Stimulated activated CD4-positive, alpha-beta T cell treated with anti-CD3 and anti-CD28 coated beads, Interleukin-12 subunit alpha, Interleukin-12 subunit beta, amount 100 ng/mL, for 48 hours (primary cell): ENCODE measurements at regions not wholly inside any gene's neighbourhood (a gene's known extent, or its start where the extent isn't known, plus 50 kb on each side); places are given as distances from the start of the nearest gene placed in this dataset.

ENCODE experiments used
- DNase-seq, 3 donors: peaks; one replicate each; pipeline ENCODE4 v3.0.0-alpha.2; 2020; ENCODE audit warnings: low read depth in 2 of 3, low spot score in 1 of 3

GRCh38 chr4:128502818-128503527 is 215.4 kb upstream of the PGRMC2 start:
- no peak for DNase-seq

- DNase-seq, result no peak
Measured at GRCh38 chr4:128501239-128501638, 213.6 kb upstream of the PGRMC2 start.

GRCh38 chr4:128488055-128488705 is 200.6 kb upstream of the PGRMC2 start:
- no peak for DNase-seq

- DNase-seq, result no peak
Measured at GRCh38 chr4:128484896-128485295, 197.3 kb upstream of the PGRMC2 start.

- DNase-seq, result no peak
Measured at GRCh38 chr4:128483816-128484215, 196.2 kb upstream of the PGRMC2 start.

- DNase-seq, result no peak
Measured at GRCh38 chr4:128483041-128483440, 195.4 kb upstream of the PGRMC2 start.

GRCh38 chr4:128481752-128482480 is 194.3 kb upstream of the PGRMC2 start:
- no peak for DNase-seq

GRCh38 chr4:128480945-128481344 is 193.3 kb upstream of the PGRMC2 start:
- no peak for DNase-seq

GRCh38 chr4:128477540-128477939 is 189.9 kb upstream of the PGRMC2 start:
- no peak for DNase-seq

- no peak for DNase-seq
Measured at GRCh38 chr4:128475597-128475996, 188.0 kb upstream of the PGRMC2 start.

GRCh38 chr4:128471576-128471975 is 184.0 kb upstream of the PGRMC2 start:
- DNase-seq, result no peak

- DNase-seq, result no peak
Measured at GRCh38 chr4:128470492-128471053, 183.0 kb upstream of the PGRMC2 start.

GRCh38 chr4:128468123-128468989 is 180.7 kb upstream of the PGRMC2 start:
- DNase-seq, result no peak

GRCh38 chr4:128465523-128465922 is 177.9 kb upstream of the PGRMC2 start:
- no peak for DNase-seq

- DNase-seq, result no peak
Measured at GRCh38 chr4:128463006-128463405, 175.4 kb upstream of the PGRMC2 start.

- DNase-seq, result no peak
Measured at GRCh38 chr4:128462103-128462783, 174.6 kb upstream of the PGRMC2 start.

- no peak for DNase-seq
Measured at GRCh38 chr4:128461291-128462102, 173.9 kb upstream of the PGRMC2 start.

GRCh38 chr4:128459547-128459946 is 171.9 kb upstream of the PGRMC2 start:
- DNase-seq, result no peak

- no peak for DNase-seq
Measured at GRCh38 chr4:128458816-128459215, 171.2 kb upstream of the PGRMC2 start.

- no peak for DNase-seq
Measured at GRCh38 chr4:128457726-128458125, 170.1 kb upstream of the PGRMC2 start.
